Nephron progenitor cell (in vitro differentiated cells): ENCODE measurements at regions not wholly inside any gene's neighbourhood (a gene's known extent, or its start where the extent isn't known, plus 50 kb on each side); places are given as distances from the start of the nearest gene placed in this dataset.

Experiments
- DNase-seq: peaks from one replicate; pipeline ENCODE4 v3.0.0; 2021
- H3K27ac Mint-ChIP-seq: 2 replicates; pipeline ENCODE4 v1.8.0; 2021; ENCODE audit warnings: mild to moderate bottlenecking, moderate library complexity, mixed read lengths
- H3K27me3 Mint-ChIP-seq: 2 replicates; pipeline ENCODE4 v1.8.0; 2021; ENCODE audit warnings: mild to moderate bottlenecking, low read depth, mixed read lengths; ENCODE audit not compliant: poor library complexity
- H3K36me3 Mint-ChIP-seq: 2 replicates; pipeline ENCODE4 v1.8.0; 2021; ENCODE audit warnings: low read depth, mixed read lengths
- H3K4me1 Mint-ChIP-seq: 2 replicates; pipeline ENCODE4 v1.8.0; 2021; ENCODE audit warnings: mixed read lengths
- H3K4me3 Mint-ChIP-seq: 2 replicates; pipeline ENCODE4 v1.8.0; 2021; ENCODE audit warnings: mild to moderate bottlenecking, moderate library complexity, mixed read lengths
- H3K9me3 Mint-ChIP-seq: 2 replicates; pipeline ENCODE4 v1.8.0; 2021; ENCODE audit warnings: mild to moderate bottlenecking, moderate library complexity, mixed read lengths
- CTCF ChIP-seq: fragments of 200-600 bp; sonication (generic); IDR thresholded peaks from 2 replicates; pipeline ENCODE4 v1.5.0; 2021; ENCODE audit warnings: antibody characterized with exemption

- Mint-ChIP-seq H3K4me3 (no peak overlapping the region), H3K27me3 (peaks cover 10% of the 10 kb centered on the region), H3K36me3 (no peaks in the 10 kb centered on the region), H3K27ac (no peak overlapping the region), H3K4me1 (peaks cover 4% of the 10 kb centered on the region), H3K9me3 (no peaks in the 10 kb centered on the region)
- TF ChIP-seq CTCF: no peak
- DNase-seq: no peak
Measured at GRCh38 chr16:54724346-54724925, 206.2 kb upstream of the IRX5 start.

- Mint-ChIP-seq H3K4me1 (peaks cover 4% of the 10 kb centered on the region), H3K27ac (peak overlapping the region; percentile 30), H3K9me3 (no peaks in the 10 kb centered on the region), H3K4me3 (no peak overlapping the region), H3K27me3 (peaks cover 10% of the 10 kb centered on the region), H3K36me3 (no peaks in the 10 kb centered on the region)
- DNase-seq: no peak
- TF ChIP-seq CTCF: no peak
Measured at GRCh38 chr16:54722210-54722676, 208.4 kb upstream of the IRX5 start.

- Mint-ChIP-seq H3K27ac (no peak overlapping the region), H3K27me3 (peaks cover 18% of the 10 kb centered on the region)
- no peak for DNase-seq
Measured at GRCh38 chr16:54720259-54720658, 210.4 kb upstream of the IRX5 start.

GRCh38 chr16:54719624-54720023, 211.0 kb upstream of the IRX5 start:
- no peak for TF ChIP-seq CTCF
- Mint-ChIP-seq H3K4me3 (no peak overlapping the region), H3K27me3 (peaks cover 18% of the 10 kb centered on the region), H3K27ac (no peak overlapping the region), H3K9me3 (no peaks in the 10 kb centered on the region), H3K4me1 (peaks cover 14% of the 10 kb centered on the region), H3K36me3 (no peaks in the 10 kb centered on the region)
- no peak for DNase-seq

More at GRCh38 chr16:54720259-54720658, 210.4 kb upstream of the IRX5 start:
- Mint-ChIP-seq H3K4me1 (peaks cover 14% of the 10 kb centered on the region), H3K4me3 (no peak overlapping the region), H3K36me3 (no peaks in the 10 kb centered on the region), H3K9me3 (no peaks in the 10 kb centered on the region)
- TF ChIP-seq CTCF: no peak

- TF ChIP-seq CTCF: no peak
- H3K27ac Mint-ChIP-seq: no peak overlapping the region
- H3K27me3 Mint-ChIP-seq: peaks cover 18% of the 10 kb centered on the region
- H3K9me3 Mint-ChIP-seq: no peaks in the 10 kb centered on the region
- H3K4me3 Mint-ChIP-seq: no peak overlapping the region
- H3K4me1 Mint-ChIP-seq: peaks cover 14% of the 10 kb centered on the region
- H3K36me3 Mint-ChIP-seq: no peaks in the 10 kb centered on the region
- DNase-seq: no peak
Measured at GRCh38 chr16:54718376-54718775, 212.3 kb upstream of the IRX5 start.

- no peak for TF ChIP-seq CTCF
- Mint-ChIP-seq H3K4me1 (peaks cover 11% of the 10 kb centered on the region), H3K27ac (no peak overlapping the region), H3K9me3 (no peaks in the 10 kb centered on the region), H3K36me3 (no peaks in the 10 kb centered on the region), H3K4me3 (no peak overlapping the region), H3K27me3 (peaks cover 8% of the 10 kb centered on the region)
- no peak for DNase-seq
Measured at GRCh38 chr16:54715011-54715410, 215.7 kb upstream of the IRX5 start.
